Mesenchymal stem cell (in vitro differentiated cells and primary cell): ENCODE measurements at regions not wholly inside any gene's neighbourhood (a gene's known extent, or its start where the extent isn't known, plus 50 kb on each side); places are given as distances from the start of the nearest gene placed in this dataset. TPM values are rescaled to one million over a fixed set of nuclear protein-coding genes. Genes with fewer than 3 reads are reported as not detected.

Experiments
- DNase-seq: peaks from one replicate; pipeline ENCODE4 v3.0.0-alpha.2; 2013
- H2AFZ ChIP-seq: one replicate; pipeline ENCODE4 v1.6.1; 2013; ENCODE audit warnings: low read depth, mild to moderate bottlenecking, control low read depth, inconsistent platforms, low read length, moderate library complexity
- H2AK5ac ChIP-seq: 2 replicates; pipeline ENCODE4 v1.6.1; 2013; ENCODE audit warnings: low read length, moderate library complexity, mild to moderate bottlenecking, inconsistent platforms; ENCODE audit not compliant: severe bottlenecking
- H2BK120ac ChIP-seq: one replicate; pipeline ENCODE4 v1.6.1; 2013; ENCODE audit warnings: low read depth, mild to moderate bottlenecking, inconsistent platforms, low read length, moderate library complexity
- H2BK12ac ChIP-seq, 2 experiments: one replicate each; pipeline ENCODE4 v1.6.1; 2013; ENCODE audit warnings: inconsistent platforms in 2 of 2, low read length in 2 of 2, mild to moderate bottlenecking in 2 of 2, moderate library complexity in 2 of 2, control low read depth in 1 of 2
- H2BK15ac ChIP-seq: one replicate; pipeline ENCODE4 v1.6.1; 2013; ENCODE audit warnings: mild to moderate bottlenecking, low read depth, inconsistent platforms; ENCODE audit not compliant: poor library complexity, severe bottlenecking
- H2BK5ac ChIP-seq: 2 replicates; pipeline ENCODE4 v1.6.1; 2013; ENCODE audit warnings: low read depth, mild to moderate bottlenecking, low read length, control low read depth, inconsistent platforms; ENCODE audit not compliant: poor library complexity, severe bottlenecking
- H3K14ac ChIP-seq, 2 experiments: one replicate each; pipeline ENCODE4 v1.6.1; 2013; ENCODE audit warnings: inconsistent platforms in 2 of 2, low read length in 2 of 2, control low read depth in 1 of 2, mild to moderate bottlenecking in 1 of 2, moderate library complexity in 1 of 2
- H3K18ac ChIP-seq, 2 experiments: one replicate each; pipeline ENCODE4 v1.6.1; 2013; ENCODE audit warnings: inconsistent platforms in 2 of 2, low read length in 2 of 2, control low read depth in 1 of 2, low read depth in 1 of 2, mild to moderate bottlenecking in 1 of 2
- H3K23ac ChIP-seq, 2 experiments: one replicate each; pipeline ENCODE4 v1.6.1; 2013; ENCODE audit warnings: inconsistent platforms in 2 of 2, low read length in 2 of 2, mild to moderate bottlenecking in 2 of 2, moderate library complexity in 2 of 2, control low read depth in 1 of 2
- H3K27ac ChIP-seq: 2 replicates; pipeline ENCODE4 v1.5.1; 2013; ENCODE audit warnings: mild to moderate bottlenecking, moderate library complexity, low read length, control low read depth, inconsistent platforms; ENCODE audit not compliant: poor library complexity, severe bottlenecking
- H3K27me3 ChIP-seq, 2 experiments: 2 replicates each; pipeline versions ENCODE4 v1.6.1 to v1.7.0; 2013; ENCODE audit warnings: low read length in 2 of 2, mild to moderate bottlenecking in 2 of 2, moderate library complexity in 2 of 2, control low read depth in 1 of 2, inconsistent platforms in 1 of 2; ENCODE audit not compliant: control insufficient read depth in 1 of 2, insufficient read depth in 1 of 2
- H3K36me3 ChIP-seq, 2 experiments: 2 replicates each; pipeline versions ENCODE4 v1.6.1 to v1.7.0; 2013; ENCODE audit warnings: low read length in 2 of 2, control low read depth in 1 of 2, inconsistent platforms in 1 of 2, low read depth in 1 of 2, mild to moderate bottlenecking in 1 of 2; ENCODE audit not compliant: insufficient read depth in 2 of 2, control insufficient read depth in 1 of 2
- H3K4ac ChIP-seq, 2 experiments: one replicate each; pipeline ENCODE4 v1.6.1; 2013; ENCODE audit warnings: inconsistent platforms in 2 of 2, low read length in 2 of 2, mild to moderate bottlenecking in 2 of 2, moderate library complexity in 2 of 2, control low read depth in 1 of 2, low read depth in 1 of 2
- H3K4me1 ChIP-seq: 2 replicates; pipeline ENCODE4 v1.6.1; 2013; ENCODE audit warnings: low read depth, low read length, control low read depth; ENCODE audit not compliant: control insufficient read depth, insufficient read depth
- H3K4me2 ChIP-seq: 2 replicates; pipeline ENCODE4 v1.6.1; 2013; ENCODE audit warnings: low read length, mild to moderate bottlenecking, inconsistent platforms; ENCODE audit not compliant: poor library complexity, severe bottlenecking
- H3K4me3 ChIP-seq, 2 experiments: 2 replicates each; pipeline versions ENCODE4 v1.5.1 to v1.7.0; 2013; ENCODE audit warnings: low read length in 2 of 2, mild to moderate bottlenecking in 2 of 2, control low read depth in 1 of 2, low read depth in 1 of 2; ENCODE audit not compliant: insufficient read depth in 1 of 2
- H3K79me1 ChIP-seq: replicated peaks from 2 replicates; pipeline ENCODE4 v1.6.1; 2013; ENCODE audit warnings: mild to moderate bottlenecking, control low read depth, low read length, inconsistent platforms; ENCODE audit not compliant: poor library complexity, severe bottlenecking
- H3K9ac ChIP-seq: 2 replicates; pipeline ENCODE4 v1.7.0; 2013; ENCODE audit warnings: mild to moderate bottlenecking, low read length, moderate library complexity
- H3K9me3 ChIP-seq: 2 replicates; pipeline ENCODE4 v1.7.0; 2013; ENCODE audit warnings: mild to moderate bottlenecking, low read length; ENCODE audit not compliant: control insufficient read depth
- H4K8ac ChIP-seq: one replicate; pipeline ENCODE4 v1.6.1; 2013; ENCODE audit warnings: inconsistent platforms, mild to moderate bottlenecking, low read length, moderate library complexity
- H4K91ac ChIP-seq: one replicate; pipeline ENCODE4 v1.6.1; 2013; ENCODE audit warnings: mild to moderate bottlenecking, low read length, inconsistent platforms
- WGBS: methylation state at CpG from one replicate; pipeline ENCODE4 v1.1.7; 2013; ENCODE audit warnings: mixed read lengths; 5-methylcytosine and 5-hydroxymethylcytosine counted together
- small RNA-seq: library from polyadenylated mRNA; stranded (forward); fragments of <200 nt; extraction: miRNeasy Mini kit (QIAGEN cat#:217004); gene quantifications from one replicate; pipeline ENCODE3, GENCODE V24; 2013; ENCODE audit warnings: low read depth

- Histone ChIP-seq H3K9ac (peak overlapping the region; percentile 28), H3K4me1 (no peaks in the 10 kb centered on the region), H3K27me3 (peaks cover 0 to 12% of the 10 kb centered on the region in 2 experiments), H2BK15ac (no peak overlapping the region), H4K8ac (no peak overlapping the region), H3K14ac (no peak overlapping the region), H2BK5ac (no peak overlapping the region), H3K23ac (no peak overlapping the region), H3K9me3 (no peaks in the 10 kb centered on the region), H2AK5ac (no peak overlapping the region), H4K91ac (no peak overlapping the region), H3K36me3 (no peaks in the 10 kb centered on the region), H2AFZ (no peak overlapping the region), H2BK12ac (no peak overlapping the region), H3K4ac (no peak overlapping the region), H3K27ac (no peak overlapping the region), H3K18ac (no peak overlapping the region), H3K4me2 (no peak overlapping the region), H2BK120ac (no peak overlapping the region), H3K4me3 (peak overlapping the region in 1 of 2 experiments; percentile 21), H3K79me1 (no peaks in the 10 kb centered on the region)
- 92% methylated on average over 4 of the region's 5 CpGs for WGBS
- DNase-seq = no peak
Observed at GRCh38 chr2:173854840-173855239, 110.3 kb downstream of the SP3 start.

GRCh38 chr2:173855661-173856060 is 109.5 kb downstream of the SP3 start:
- no peaks in the 10 kb centered on the region for H3K36me3 ChIP-seq
- H2BK120ac ChIP-seq = no peak overlapping the region
- no peak overlapping the region for H3K4me3 ChIP-seq
- no peak overlapping the region for H3K27ac ChIP-seq
- no peaks in the 10 kb centered on the region for H3K4me1 ChIP-seq
- no peak overlapping the region for H3K4me2 ChIP-seq
- no peak overlapping the region for H2BK15ac ChIP-seq
- H3K23ac ChIP-seq = no peak overlapping the region
- DNase-seq = no peak
- no peaks in the 10 kb centered on the region for H3K79me1 ChIP-seq
- no peak overlapping the region for H3K14ac ChIP-seq
- H4K91ac ChIP-seq = no peak overlapping the region
- H4K8ac ChIP-seq = no peak overlapping the region
- H2AFZ ChIP-seq = no peak overlapping the region
- no peak overlapping the region for H2AK5ac ChIP-seq
- H3K27me3 ChIP-seq = peaks cover 0 to 15% of the 10 kb centered on the region in 2 experiments
- no peak overlapping the region for H2BK12ac ChIP-seq
- no peak overlapping the region for H3K18ac ChIP-seq
- H3K4ac ChIP-seq = no peak overlapping the region
- no peak overlapping the region for H2BK5ac ChIP-seq
- H3K9ac ChIP-seq = no peak overlapping the region
- no peaks in the 10 kb centered on the region for H3K9me3 ChIP-seq
- 85% methylated on average over 2 of the region's 2 CpGs for WGBS

Small RNA genes in the stretch of these regions (small RNA-seq; reads per million reads assigned to genes)
- gene AC013410.2 = not detected
